ENCODE measurements at regions not wholly inside any gene's neighbourhood (a gene's known extent, or its start where the extent isn't known, plus 50 kb on each side); places are given as distances from the start of the nearest gene placed in this dataset.

- intact Hi-C loops (cut with DNase I) = no loop called here
- WGBS = 92% methylated on average over 1 of the region's 1 CpG
- TF ChIP-seq POLR2A (IDR thresholded peaks at IDR 0.05) (no peak), CTCF (IDR thresholded peaks at IDR 0.05) (no peak), POLR2AphosphoS5 (IDR thresholded peaks at IDR 0.05) (no peak)
- Histone ChIP-seq H3K36me3 (no peaks in the 10 kb centered on the region), H3K4me1 (replicated peaks) (no peaks in the 10 kb centered on the region), H3K27ac (no peak overlapping the region), H3K27me3 (replicated peaks; ENCODE audit: insufficient read depth) (no peaks in the 10 kb centered on the region), H3K4me3 (no peak overlapping the region), H3K9me3 (no peaks in the 10 kb centered on the region)
- DNase-seq (ENCODE audit: low spot score) = no peak
Observed at GRCh38 chr6:53994201-53994600, 117.0 kb upstream of the MLIP start.

- Histone ChIP-seq H3K27me3 (replicated peaks; ENCODE audit: insufficient read depth) (no peaks in the 10 kb centered on the region), H3K36me3 (no peaks in the 10 kb centered on the region), H3K4me3 (no peak overlapping the region), H3K27ac (no peak overlapping the region), H3K9me3 (no peaks in the 10 kb centered on the region), H3K4me1 (replicated peaks) (no peaks in the 10 kb centered on the region)
- 92% methylated on average over 4 of the region's 4 CpGs for WGBS
- TF ChIP-seq CTCF (IDR thresholded peaks at IDR 0.05) (no peak), POLR2AphosphoS5 (IDR thresholded peaks at IDR 0.05) (no peak), POLR2A (IDR thresholded peaks at IDR 0.05) (no peak)
- no peak for DNase-seq (ENCODE audit: low spot score)
- intact Hi-C loops (cut with DNase I) = no loop called here
Observed at GRCh38 chr6:53995935-53996334, 115.3 kb upstream of the MLIP start.

- no peak overlapping the region for H3K27ac ChIP-seq
- no peaks in the 10 kb centered on the region for H3K4me1 ChIP-seq (replicated peaks)
- no peak for DNase-seq (ENCODE audit: low spot score)
- no peaks in the 10 kb centered on the region for H3K9me3 ChIP-seq
- intact Hi-C loops (cut with DNase I) = no loop called here
- TF ChIP-seq CTCF (IDR thresholded peaks at IDR 0.05) (no peak), POLR2AphosphoS5 (IDR thresholded peaks at IDR 0.05) (no peak), POLR2A (IDR thresholded peaks at IDR 0.05) (no peak)
- no peaks in the 10 kb centered on the region for H3K36me3 ChIP-seq
- WGBS = 82% methylated on average over 2 of the region's 2 CpGs
- no peak overlapping the region for H3K4me3 ChIP-seq
- no peaks in the 10 kb centered on the region for H3K27me3 ChIP-seq (replicated peaks; ENCODE audit: insufficient read depth)
Observed at GRCh38 chr6:53998303-53998702, 112.9 kb upstream of the MLIP start.

GRCh38 chr6:53999088-53999755, 112.0 kb upstream of the MLIP start:
- Histone ChIP-seq H3K27ac (no peak overlapping the region), H3K4me3 (no peak overlapping the region), H3K36me3 (no peaks in the 10 kb centered on the region), H3K27me3 (replicated peaks; ENCODE audit: insufficient read depth) (no peaks in the 10 kb centered on the region), H3K9me3 (no peaks in the 10 kb centered on the region), H3K4me1 (replicated peaks) (no peaks in the 10 kb centered on the region)
- no peak for TF ChIP-seq POLR2AphosphoS5 (IDR thresholded peaks at IDR 0.05)
- TF ChIP-seq CTCF (IDR thresholded peaks at IDR 0.05) = no peak
- TF ChIP-seq POLR2A (IDR thresholded peaks at IDR 0.05) = no peak
- intact Hi-C loops (cut with DNase I) = no loop called here
- DNase-seq (ENCODE audit: low spot score) = no peak
- 92% methylated on average over 8 of the region's 8 CpGs for WGBS

GRCh38 chr6:54002116-54002515, 109.1 kb upstream of the MLIP start:
- no peaks in the 10 kb centered on the region for H3K36me3 ChIP-seq
- no peak for TF ChIP-seq CTCF (IDR thresholded peaks at IDR 0.05)
- TF ChIP-seq POLR2A (IDR thresholded peaks at IDR 0.05) = no peak
- TF ChIP-seq POLR2AphosphoS5 (IDR thresholded peaks at IDR 0.05) = no peak

More at GRCh38 chr6:54002116-54002515, 109.1 kb upstream of the MLIP start:
- Histone ChIP-seq H3K27ac (no peak overlapping the region), H3K4me3 (no peak overlapping the region), H3K9me3 (no peaks in the 10 kb centered on the region), H3K4me1 (replicated peaks) (no peaks in the 10 kb centered on the region), H3K27me3 (replicated peaks; ENCODE audit: insufficient read depth) (no peaks in the 10 kb centered on the region)
- no peak for DNase-seq (ENCODE audit: low spot score)
- intact Hi-C loops (cut with DNase I) = no loop called here
- WGBS = 77% methylated on average over 1 of the region's 1 CpG

Data from prostate gland (tissue), 2 donors.